Erythroblast (primary cell): ENCODE measurements at regions not wholly inside any gene's neighbourhood (a gene's known extent, or its start where the extent isn't known, plus 50 kb on each side); places are given as distances from the start of the nearest gene placed in this dataset.

Experiments used
- GATA1 ChIP-seq: IDR thresholded peaks from 2 replicates; pipeline ENCODE4 v1.6.1; 2011; ENCODE audit warnings: low read depth, mild to moderate bottlenecking, control low read depth, low read length, moderate library complexity
- POLR2A ChIP-seq: IDR thresholded peaks from 2 replicates; pipeline ENCODE4 v1.6.1; 2011; ENCODE audit warnings: mild to moderate bottlenecking, low read length

GRCh38 chr6:164427728-164428402, 881.5 kb downstream of the C6orf118 start:
- TF ChIP-seq POLR2A (no peak), GATA1 (no peak)
